ENCODE measurements at regions not wholly inside any gene's neighbourhood (a gene's known extent, or its start where the extent isn't known, plus 50 kb on each side); places are given as distances from the start of the nearest gene placed in this dataset.

- DNase-seq (ENCODE audit: low read depth) = no peak
- in situ Hi-C loops (cut with HindIII; ENCODE audit: low pct_unique_long_range_greater_than_20kb, low sequenced_read_pairs) = no loop called here
These were observed 76.8 kb upstream of the GATA2 start for GRCh38 chr3:128569756-128570155.

GRCh38 chr3:128568602-128569490 lies 75.8 kb upstream of the GATA2 start:
- no peak for DNase-seq (ENCODE audit: low read depth)
- in situ Hi-C loops (cut with HindIII; ENCODE audit: low pct_unique_long_range_greater_than_20kb, low sequenced_read_pairs) = no loop called here

GRCh38 chr3:128567705-128568356 lies 74.8 kb upstream of the GATA2 start:
- in situ Hi-C loops (cut with HindIII; ENCODE audit: low pct_unique_long_range_greater_than_20kb, low sequenced_read_pairs) = no loop called here
- no peak for DNase-seq (ENCODE audit: low read depth)

DNA sequence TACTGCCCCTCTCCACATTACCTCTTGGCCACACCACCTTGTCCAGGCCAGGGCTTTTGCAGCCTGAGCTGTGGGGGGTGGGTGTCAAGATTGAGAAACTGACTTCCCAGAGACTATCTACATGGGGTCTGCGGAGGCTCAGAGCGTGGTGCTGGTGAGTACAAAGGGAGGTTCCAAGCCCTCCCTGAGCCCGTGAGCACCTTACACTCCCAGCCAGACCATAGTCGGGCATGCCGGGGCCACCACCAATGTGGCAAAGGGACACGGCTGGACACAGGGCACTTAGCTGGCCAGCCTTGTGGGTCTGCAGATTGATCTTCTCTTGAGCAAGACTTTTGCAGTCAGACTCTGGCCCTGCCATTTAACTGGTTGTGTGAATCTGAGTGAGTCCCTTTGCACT lies 74.1 kb upstream of the GATA2 start:
- in situ Hi-C loops (cut with HindIII; ENCODE audit: low pct_unique_long_range_greater_than_20kb, low sequenced_read_pairs) = no loop called here
- no peak for DNase-seq (ENCODE audit: low read depth)

DNA sequence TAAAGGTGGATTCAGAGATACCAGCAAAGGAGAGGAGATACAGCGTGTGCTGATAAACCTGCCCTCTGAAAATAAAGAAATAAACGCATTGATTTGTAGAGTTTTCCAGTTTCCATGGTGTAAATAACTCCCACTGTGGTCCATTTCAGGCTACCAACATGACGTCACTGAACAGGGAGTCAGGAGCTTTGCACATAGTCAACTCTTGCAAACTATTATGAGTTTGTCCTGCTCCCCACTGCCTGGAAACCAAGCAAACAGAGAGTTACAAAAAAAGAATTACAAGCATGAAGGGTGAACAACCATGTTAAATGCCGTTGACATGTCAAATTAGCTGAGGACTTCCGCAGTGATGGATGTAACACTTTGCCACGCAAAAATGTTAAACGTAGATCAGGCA lies 70.4 kb upstream of the GATA2 start:
- in situ Hi-C loops (cut with HindIII; ENCODE audit: low pct_unique_long_range_greater_than_20kb, low sequenced_read_pairs) = no loop called here
- no peak for DNase-seq (ENCODE audit: low read depth)

DNA sequence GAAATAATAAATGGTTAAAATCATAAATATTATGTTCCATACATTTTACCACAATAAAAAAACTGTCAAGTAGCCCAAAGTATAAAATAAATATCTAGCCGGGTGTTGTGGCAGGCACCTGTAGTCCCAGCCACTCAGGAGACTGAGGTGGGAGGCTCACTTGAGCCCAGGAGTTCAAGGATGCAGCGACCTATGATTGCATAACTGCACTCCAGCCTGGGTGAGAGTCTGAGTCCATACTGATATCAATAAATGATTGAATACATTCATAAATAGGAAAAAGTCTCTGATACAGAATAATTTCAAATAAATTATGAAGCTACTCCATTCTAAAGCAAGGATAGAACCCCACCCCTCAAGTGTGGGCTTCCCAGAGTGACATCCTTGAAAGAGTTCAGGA lies 68.5 kb upstream of the GATA2 start:
- DNase-seq (ENCODE audit: low read depth) = no peak
- in situ Hi-C loops (cut with HindIII; ENCODE audit: low pct_unique_long_range_greater_than_20kb, low sequenced_read_pairs) = no loop called here

DNA sequence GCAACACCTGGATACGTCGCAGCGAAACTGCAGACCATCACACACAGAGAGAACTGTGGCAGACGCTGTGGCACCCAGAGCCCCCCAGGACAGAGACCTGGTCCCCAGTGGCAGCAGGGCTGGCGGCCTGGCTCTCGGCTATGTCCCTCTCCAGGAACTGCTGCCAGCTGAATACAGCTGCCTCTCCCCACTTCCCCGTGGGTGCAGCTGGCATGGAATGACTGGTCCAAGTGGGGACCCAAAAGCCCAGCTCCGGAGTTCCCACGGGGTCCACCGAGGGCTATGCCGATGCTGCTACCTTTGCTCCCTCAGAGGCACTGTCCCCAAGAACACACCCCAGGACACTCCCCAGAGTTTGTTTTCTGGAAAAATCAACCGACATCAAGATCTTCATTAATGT lies 67.8 kb upstream of the GATA2 start:
- in situ Hi-C loops (cut with HindIII; ENCODE audit: low pct_unique_long_range_greater_than_20kb, low sequenced_read_pairs) = no loop called here
- no peak for DNase-seq (ENCODE audit: low read depth)

GRCh38 chr3:128559486-128560225 lies 66.7 kb upstream of the GATA2 start:
- in situ Hi-C loops (cut with HindIII; ENCODE audit: low pct_unique_long_range_greater_than_20kb, low sequenced_read_pairs) = no loop called here
- DNase-seq (ENCODE audit: low read depth) = peak; percentile 37

DNA sequence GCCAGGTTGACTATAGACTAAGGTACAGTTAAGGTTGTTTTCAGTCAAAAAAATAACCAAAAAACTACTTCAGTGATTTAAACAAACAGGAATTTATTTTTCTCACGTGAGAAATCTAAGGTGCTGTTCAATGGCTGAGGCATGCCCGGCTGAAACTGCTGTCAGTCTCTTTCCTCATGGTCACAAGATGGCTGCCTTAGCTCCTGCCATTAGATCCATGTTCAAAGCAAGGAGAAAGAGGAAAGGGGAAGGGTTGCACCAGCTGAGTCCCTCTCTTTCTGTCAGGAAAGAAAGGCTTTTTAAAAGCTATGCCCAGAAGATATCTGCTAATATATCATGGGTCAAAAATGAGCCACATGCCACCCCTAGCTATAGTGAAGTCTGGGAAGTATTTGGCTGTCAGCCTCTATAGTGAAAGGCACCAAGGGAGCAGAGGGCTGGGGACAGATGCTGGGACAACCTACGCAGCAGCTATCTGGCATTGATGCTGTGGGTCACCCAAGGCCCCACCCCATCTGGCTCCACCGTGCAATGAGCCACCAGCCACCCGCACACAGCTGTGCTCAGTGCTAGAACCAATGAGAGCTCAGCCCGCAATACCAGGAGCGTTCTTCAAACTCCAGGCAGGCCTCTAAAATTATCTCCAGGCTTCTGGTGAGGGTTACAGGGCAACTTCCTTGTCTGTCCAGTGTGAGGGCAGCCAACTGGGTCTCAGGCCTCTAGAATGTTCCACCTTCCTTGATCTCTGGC lies 64.7 kb upstream of the GATA2 start:
- no peak for DNase-seq (ENCODE audit: low read depth)
- in situ Hi-C loops (cut with HindIII; ENCODE audit: low pct_unique_long_range_greater_than_20kb, low sequenced_read_pairs) = no loop called here

DNA sequence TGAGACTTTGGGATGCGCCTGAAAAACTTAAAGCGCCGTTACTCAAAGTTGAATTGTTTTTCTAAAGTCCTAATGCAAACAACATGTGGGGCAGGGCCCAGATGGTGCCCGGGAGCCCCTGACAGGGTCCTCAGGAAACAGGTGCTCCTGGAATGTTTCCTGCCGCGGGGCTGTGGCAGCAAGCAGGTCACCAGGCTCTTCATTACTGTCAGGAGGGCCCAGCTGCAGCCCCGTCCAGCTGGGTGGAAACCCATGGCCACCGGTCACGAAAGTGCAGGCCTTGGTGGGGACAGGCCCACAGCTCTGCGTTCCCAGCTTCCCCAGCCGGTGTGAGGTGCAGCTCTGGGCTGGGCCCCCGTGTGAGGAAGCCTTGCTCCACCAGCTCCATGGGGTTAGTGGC lies 63.9 kb upstream of the GATA2 start:
- in situ Hi-C loops (cut with HindIII; ENCODE audit: low pct_unique_long_range_greater_than_20kb, low sequenced_read_pairs) = no loop called here
- DNase-seq (ENCODE audit: low read depth) = no peak

GRCh38 chr3:128556384-128556783 lies 63.4 kb upstream of the GATA2 start:
- no peak for DNase-seq (ENCODE audit: low read depth)
- in situ Hi-C loops (cut with HindIII; ENCODE audit: low pct_unique_long_range_greater_than_20kb, low sequenced_read_pairs) = no loop called here

- in situ Hi-C loops (cut with HindIII; ENCODE audit: low pct_unique_long_range_greater_than_20kb, low sequenced_read_pairs) = no loop called here
- DNase-seq (ENCODE audit: low read depth) = no peak
These were observed 62.8 kb upstream of the GATA2 start for GRCh38 chr3:128555841-128556240.

DNA sequence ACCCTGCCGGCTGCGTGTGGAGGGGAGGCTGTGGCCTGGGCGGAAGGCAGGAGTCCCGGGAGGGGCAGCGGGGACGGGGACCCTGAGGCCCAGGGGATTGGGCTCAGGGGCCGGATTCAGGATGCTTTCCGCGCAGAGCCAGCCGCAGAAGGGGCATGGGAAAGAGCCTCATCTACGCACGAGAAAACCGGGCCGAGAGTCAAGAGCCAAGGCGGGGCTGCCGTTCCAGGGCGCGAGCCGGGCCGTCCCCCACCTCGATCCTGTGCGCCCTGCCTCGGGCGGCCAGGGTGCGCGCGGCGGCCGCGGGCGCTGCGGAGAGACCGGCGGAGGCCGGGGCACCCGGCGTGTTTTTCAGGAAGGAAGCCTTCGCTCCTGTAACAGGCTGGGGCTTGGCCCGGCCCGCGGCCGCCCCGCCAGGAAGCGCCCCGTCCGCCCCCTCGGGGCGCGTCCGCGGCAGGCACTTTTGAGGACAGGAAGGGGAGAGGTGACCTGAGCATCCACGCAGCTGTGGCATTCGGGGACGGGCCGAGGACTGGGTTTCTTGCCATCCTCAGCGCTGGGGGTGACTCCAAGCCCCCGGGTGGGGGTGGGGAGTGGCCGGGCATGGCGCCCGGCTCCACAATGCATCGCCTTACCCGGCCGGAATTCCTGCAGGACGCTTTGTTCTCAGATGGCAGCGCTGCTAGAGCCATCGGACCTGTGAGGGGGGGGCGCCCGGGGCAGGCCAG lies 62.3 kb upstream of the GATA2 start:
- in situ Hi-C loops (cut with HindIII; ENCODE audit: low pct_unique_long_range_greater_than_20kb, low sequenced_read_pairs) = no loop called here
- DNase-seq (ENCODE audit: low read depth) = no peak

- no peak for DNase-seq (ENCODE audit: low read depth)
- in situ Hi-C loops (cut with HindIII; ENCODE audit: low pct_unique_long_range_greater_than_20kb, low sequenced_read_pairs) = no loop called here
These were observed 61.6 kb upstream of the GATA2 start for GRCh38 chr3:128554465-128555097.

DNA sequence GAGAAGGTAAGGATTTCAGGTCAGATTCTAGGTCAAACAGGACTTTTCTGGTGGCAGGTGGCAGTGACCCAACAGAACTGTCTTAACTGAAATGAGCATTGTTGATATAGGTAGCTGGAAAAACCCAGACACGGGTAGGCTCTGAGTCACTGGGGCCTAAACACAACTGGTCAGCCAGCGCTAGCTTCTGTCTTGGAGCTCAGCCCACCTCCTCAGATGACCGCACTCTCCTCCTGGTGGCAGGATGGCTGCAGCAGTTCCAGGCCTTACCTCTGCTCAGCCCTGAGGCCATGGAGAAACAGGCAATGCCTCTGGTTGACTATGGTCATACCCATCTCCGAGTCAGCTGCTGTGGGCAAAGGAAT lies 61.1 kb upstream of the GATA2 start:
- DNase-seq (ENCODE audit: low read depth) = peak; percentile 8
- in situ Hi-C loops (cut with HindIII; ENCODE audit: low pct_unique_long_range_greater_than_20kb, low sequenced_read_pairs) = no loop called here

- in situ Hi-C loops (cut with HindIII; ENCODE audit: low pct_unique_long_range_greater_than_20kb, low sequenced_read_pairs) = no loop called here
- DNase-seq (ENCODE audit: low read depth) = no peak
These were observed 60.6 kb upstream of the GATA2 start for GRCh38 chr3:128553560-128553959.

- in situ Hi-C loops (cut with HindIII; ENCODE audit: low pct_unique_long_range_greater_than_20kb, low sequenced_read_pairs) = no loop called here
- no peak for DNase-seq (ENCODE audit: low read depth)
These were observed 58.9 kb upstream of the GATA2 start for GRCh38 chr3:128551867-128552266.

DNA sequence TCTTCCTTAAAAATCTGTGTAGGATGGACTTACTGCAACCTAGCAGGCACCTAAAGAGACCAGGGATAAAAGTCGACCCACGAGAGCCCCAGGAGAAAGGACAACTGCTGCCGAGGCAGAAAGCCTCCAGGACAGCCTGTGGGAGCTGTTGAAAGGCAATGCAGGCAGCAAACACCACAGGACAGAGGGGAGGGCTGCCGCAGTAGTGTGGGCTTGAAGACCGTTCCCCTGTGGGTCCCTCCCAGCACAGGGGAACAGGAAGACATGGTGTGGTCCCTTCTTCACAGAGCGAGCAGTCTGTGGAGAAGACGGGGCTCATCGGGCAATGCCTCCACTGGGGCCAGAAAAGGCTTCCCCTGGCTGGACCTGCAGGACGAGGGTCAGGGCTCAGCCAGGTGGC lies 58.5 kb upstream of the GATA2 start:
- DNase-seq (ENCODE audit: low read depth) = no peak
- in situ Hi-C loops (cut with HindIII; ENCODE audit: low pct_unique_long_range_greater_than_20kb, low sequenced_read_pairs) = no loop called here

Measured in Caki2 (cell line).